ENCODE measurements at regions not wholly inside any gene's neighbourhood (a gene's known extent, or its start where the extent isn't known, plus 50 kb on each side); places are given as distances from the start of the nearest gene placed in this dataset.
A peak's percentile ranks its signal among the peaks of the same experiment; 100 is the strongest.

GRCh38 chr2:12298352-12298751 is 418.4 kb upstream of the TRIB2 start:
- H3K36me3 ChIP-seq = no peaks in the 10 kb centered on the region
- no peak overlapping the region for H3K27ac ChIP-seq
- H3K27me3 ChIP-seq = no peaks in the 10 kb centered on the region
- no peaks in the 10 kb centered on the region for H3K4me1 ChIP-seq
- H3K9me3 ChIP-seq = no peaks in the 10 kb centered on the region
- DNase-seq (no peak), ATAC-seq (no peak)
- TF ChIP-seq CTCF (IDR thresholded peaks at IDR 0.05) = no peak
- intact Hi-C loops (cut with DNase I) = no loop called here
- H3K4me3 ChIP-seq = no peak overlapping the region

- Histone ChIP-seq H3K27me3 (no peaks in the 10 kb centered on the region), H3K4me1 (no peaks in the 10 kb centered on the region), H3K36me3 (no peaks in the 10 kb centered on the region), H3K9me3 (no peaks in the 10 kb centered on the region), H3K4me3 (no peak overlapping the region), H3K27ac (no peak overlapping the region)
- intact Hi-C loops (cut with DNase I) = no loop called here
- TF ChIP-seq CTCF (IDR thresholded peaks at IDR 0.05) = no peak
- ATAC-seq (no peak), DNase-seq (no peak)
Measured at GRCh38 chr2:12299431-12299830, 417.3 kb upstream of the TRIB2 start.

GRCh38 chr2:12300019-12300602 is 416.6 kb upstream of the TRIB2 start:
- no peak for TF ChIP-seq CTCF (IDR thresholded peaks at IDR 0.05)

GRCh38 chr2:12300927-12301326 is 415.8 kb upstream of the TRIB2 start:
- H3K4me3 ChIP-seq = no peak overlapping the region
- H3K27me3 ChIP-seq = no peaks in the 10 kb centered on the region
- no peaks in the 10 kb centered on the region for H3K9me3 ChIP-seq
- no peak for DNase-seq
- intact Hi-C loops (cut with DNase I) = no loop called here
- TF ChIP-seq CTCF (IDR thresholded peaks at IDR 0.05) = no peak
- H3K27ac ChIP-seq = peak overlapping the region in 1 of 2 donors; percentile 26
- H3K36me3 ChIP-seq = no peaks in the 10 kb centered on the region
- ATAC-seq = no peak
- H3K4me1 ChIP-seq = no peaks in the 10 kb centered on the region

More at GRCh38 chr2:12300019-12300602, 416.6 kb upstream of the TRIB2 start:
- no peak overlapping the region for H3K4me3 ChIP-seq
- DNase-seq (no peak), ATAC-seq (peak; percentile 67)
- no peaks in the 10 kb centered on the region for H3K36me3 ChIP-seq
- H3K27ac ChIP-seq = peak overlapping the region; percentile 16 to 26
- intact Hi-C loops (cut with DNase I) = no loop called here
- no peaks in the 10 kb centered on the region for H3K27me3 ChIP-seq
- H3K4me1 ChIP-seq = no peaks in the 10 kb centered on the region
- H3K9me3 ChIP-seq = no peaks in the 10 kb centered on the region

- Histone ChIP-seq H3K27ac (no peak overlapping the region), H3K4me3 (no peak overlapping the region), H3K4me1 (no peaks in the 10 kb centered on the region), H3K36me3 (no peaks in the 10 kb centered on the region), H3K27me3 (no peaks in the 10 kb centered on the region), H3K9me3 (no peaks in the 10 kb centered on the region)
- intact Hi-C loops (cut with DNase I) = no loop called here
- DNase-seq = no peak
- TF ChIP-seq CTCF (IDR thresholded peaks at IDR 0.05) = no peak
- ATAC-seq = no peak
Measured at GRCh38 chr2:12302140-12302539, 414.6 kb upstream of the TRIB2 start.

Measured in left lung (tissue), 4 donors.